K562 (cell line): ENCODE measurements at regions not wholly inside any gene's neighbourhood (a gene's known extent, or its start where the extent isn't known, plus 50 kb on each side); places are given as distances from the start of the nearest gene placed in this dataset.

Experiments
- ATAC-seq: fragments of 200-7000 bp; cut with Tn5 transposase; 3 replicates; pipeline ENCODE4 v1.9.1; 2020; ENCODE audit warnings: moderate library complexity
- BruUV-seq: library from RNA; stranded (reverse); fragments of 400-500 nt; replicated peaks from 2 replicates; lab custom pipeline; 2021; lab: Mats Ljungman, UMichigan
- CTCF ChIA-PET: fragments of 300-600 bp; formaldehyde crosslinking; extraction: SDS; loops from one replicate; lab custom pipeline; 2021; ENCODE audit warnings: low intra/inter-chr PET ratio; lab: Yijun Ruan, JAX
- POLR2A ChIA-PET: fragments of 300-600, 350-650 bp; sonication (Branson Sonifier 250); formaldehyde crosslinking; extraction: SDS; loops from one replicate; lab custom pipeline; 2021; ENCODE audit warnings: antibody characterized with exemption, inconsistent platforms; lab: Yijun Ruan, JAX
- DNase-seq, 4 experiments: peaks; one replicate each; pipeline versions ENCODE4 v3.0.0 to v3.0.0-alpha.2; 2011 to 2018; ENCODE audit warnings: low spot score in 3 of 4, mixed read lengths in 3 of 4; ENCODE audit errors: extremely low read depth in 1 of 4
- FAIRE-seq: peaks from 2 replicates; lab custom pipeline; 2011; peaks lifted over from hg19 to GRCh38; lab: Jason Lieb, UNC
- H2AFZ ChIP-seq: 2 replicates; pipeline ENCODE4 v1.6.0; 2011; ENCODE audit warnings: low read depth, low read length, control low read depth, inconsistent platforms
- H3K27ac ChIP-seq: fragments of 200-600 bp; 3 replicates; pipeline ENCODE4 v1.8.0; 2011; ENCODE audit warnings: low read depth, mild to moderate bottlenecking, control low read depth, inconsistent platforms, low read length, moderate library complexity, mixed read lengths; ENCODE audit errors: extremely low read depth
- H3K27me3 ChIP-seq, 2 experiments: fragments of 300-600 bp in 1 of 2; 2 replicates in 1 of 2; 3 replicates in 1 of 2; pipeline versions ENCODE4 v1.6.0 to v1.8.0; 2011; ENCODE audit warnings: inconsistent platforms in 2 of 2, low read length in 2 of 2, mild to moderate bottlenecking in 1 of 2, mixed read lengths in 1 of 2, moderate library complexity in 1 of 2; ENCODE audit not compliant: control insufficient read depth in 2 of 2, insufficient read depth in 2 of 2
- H3K36me3 ChIP-seq: fragments of 300-600 bp; 3 replicates; pipeline ENCODE4 v1.8.0; 2011; ENCODE audit warnings: mild to moderate bottlenecking, low read length, inconsistent platforms; ENCODE audit not compliant: control insufficient read depth, insufficient read depth
- H3K4me1 ChIP-seq, 2 experiments: fragments of 200-600 bp in 1 of 2; replicated peaks in 1 of 2; 2 replicates in 1 of 2; 3 replicates in 1 of 2; pipeline versions ENCODE4 v1.5.1 to v1.8.0; 2011; ENCODE audit warnings: inconsistent platforms in 2 of 2, low read length in 2 of 2, mild to moderate bottlenecking in 1 of 2, mixed read lengths in 1 of 2, moderate library complexity in 1 of 2; ENCODE audit not compliant: control insufficient read depth in 2 of 2, insufficient read depth in 2 of 2
- H3K4me2 ChIP-seq: 2 replicates; pipeline ENCODE4 v1.6.1; 2011; ENCODE audit warnings: low read length, control low read depth, inconsistent platforms, mixed read lengths; ENCODE audit not compliant: insufficient read depth
- H3K4me3 ChIP-seq: fragments of 200-600 bp; sonication (generic), shearing (Covaris generic); 2 replicates; pipeline ENCODE4 v1.5.1; 2016; ENCODE audit warnings: control low read depth, inconsistent platforms
- H3K79me2 ChIP-seq: fragments of 200-600 bp; 3 replicates; pipeline ENCODE4 v1.8.0; 2011; ENCODE audit warnings: low read length, inconsistent platforms; ENCODE audit not compliant: control insufficient read depth, insufficient read depth
- H3K9ac ChIP-seq, 2 experiments: 2 replicates each; pipeline versions ENCODE4 v1.6.0 to v1.6.1; 2011; ENCODE audit warnings: low read depth in 2 of 2, low read length in 2 of 2, control low read depth in 1 of 2, inconsistent platforms in 1 of 2, mild to moderate bottlenecking in 1 of 2, mixed read lengths in 1 of 2; ENCODE audit not compliant: insufficient read depth in 1 of 2
- H3K9me1 ChIP-seq: one replicate; pipeline ENCODE4 v1.6.0; 2011; ENCODE audit warnings: inconsistent platforms, mild to moderate bottlenecking, low read length, moderate library complexity; ENCODE audit not compliant: control insufficient read depth, insufficient read depth
- H3K9me3 ChIP-seq: replicated peaks from 2 replicates; pipeline ENCODE4 v1.5.1; 2011; ENCODE audit warnings: low read depth, low read length, inconsistent platforms; ENCODE audit not compliant: control insufficient read depth, insufficient read depth
- H4K20me1 ChIP-seq: replicated peaks from 2 replicates; pipeline ENCODE4 v1.6.1; 2011; ENCODE audit warnings: low read length, inconsistent platforms, mixed read lengths; ENCODE audit not compliant: control insufficient read depth, insufficient read depth
- CEBPB ChIP-seq: fragments of 450-650 bp; IDR thresholded peaks from 2 replicates; pipeline ENCODE4 v1.6.1; 2016; ENCODE audit warnings: missing genetic modification characterization, missing compliant biosample characterization
- CEBPG ChIP-seq, 3 experiments: fragments of 200-800 bp in 1 of 3; sonication (Bioruptor generic) in 1 of 3; sonication (generic) in 1 of 3; formaldehyde crosslinking in 1 of 3; IDR thresholded peaks in 2 of 3; conservative IDR thresholded peaks in 1 of 3; 2 replicates each; pipeline versions ENCODE4 v1.6.1 to v1.8.0; 2016 to 2022; ENCODE audit warnings: missing compliant biosample characterization in 2 of 3, missing genetic modification characterization in 2 of 3, mild to moderate bottlenecking in 1 of 3, missing genetic modification reagents in 1 of 3
- HMBOX1 ChIP-seq: sonication (generic); IDR thresholded peaks from 2 replicates; pipeline ENCODE4 v1.6.1; 2016
- NFIX ChIP-seq: fragments of 250-450 bp; sonication (Bioruptor Pico); IDR thresholded peaks from 2 replicates; pipeline ENCODE4 v1.4.0; 2020; ENCODE audit warnings: low read depth, mild to moderate bottlenecking, moderate library complexity
- SMAD1 ChIP-seq: fragments of 150-350 bp; IDR thresholded peaks from 2 replicates; pipeline ENCODE4 v1.6.1; 2014; ENCODE audit warnings: low read length, low read depth; ENCODE audit not compliant: partially characterized antibody
- WGBS: fragments of 100-300 bp; shearing (Covaris generic); methylation state at CpG from one replicate; pipeline ENCODE4 v1.1.6; 2016; ENCODE audit warnings: low coverage, mixed read lengths; ENCODE audit not compliant: insufficient coverage; ENCODE audit errors: missing lambda C conversion rate; 5-methylcytosine and 5-hydroxymethylcytosine counted together
- in situ Hi-C: fragments of 300-500 bp; cut with MboI; formaldehyde crosslinking; loops from 4 replicates; pipeline ENCODE4 v1.15.0; 2018; ENCODE audit warnings: inconsistent platforms, mixed read lengths
- intact Hi-C: fragments of 100-400 bp; cut with micrococcal nuclease; formaldehyde crosslinking; loops from 2 replicates; pipeline ENCODE4 v1.14.2; 2022

GRCh38 chr12:76255692-76256091, 92.5 kb downstream of the BBS10 start:
- no peaks in the 10 kb centered on the region for H3K9me1 ChIP-seq
- no peak overlapping the region for H2AFZ ChIP-seq
- in situ Hi-C loops (no loop called here), intact Hi-C loops (no loop called here)
- H3K4me3 ChIP-seq = no peak overlapping the region
- POLR2A ChIA-PET = interaction anchor here (0.6 kb wide), 1 partner anchor 56 kb away, joined by 3 read pairs; no protein-coding TSS in a partner anchor
- no peak for TF ChIP-seq SMAD1
- TF ChIP-seq HMBOX1 = no peak
- TF ChIP-seq CEBPG (CRISPR knock-in tag; IDR thresholded peaks at IDR 0.05) = no peak
- TF ChIP-seq CEBPG (tag; conservative IDR thresholded peaks at IDR 0.05 in 1 of 2, IDR thresholded peaks at IDR 0.05 in 1 of 2) = peak; percentile 38 to 48; a peak in 2 of 4 replicates
- TF ChIP-seq CEBPB = peak; percentile 61
- TF ChIP-seq NFIX (CRISPR knock-in tag) = no peak
- no peaks in the 10 kb centered on the region for H3K36me3 ChIP-seq
- no peak for ATAC-seq
- H3K79me2 ChIP-seq = no peaks in the 10 kb centered on the region
- no peak overlapping the region for H3K9ac ChIP-seq
- H3K27me3 ChIP-seq = peaks cover 0 to 2% of the 10 kb centered on the region in 2 experiments; a peak in 2 of 5 replicates
- no peaks in the 10 kb centered on the region for H4K20me1 ChIP-seq
- H3K4me1 ChIP-seq = no peaks in the 10 kb centered on the region
- no peak for FAIRE-seq
- WGBS = 0% methylated on average over 2 of the region's 2 CpGs
- no peak overlapping the region for H3K27ac ChIP-seq
- CTCF ChIA-PET = no interaction called here
- no TSS peak for BruUV-seq
- no peak for DNase-seq
- H3K9me3 ChIP-seq = no peaks in the 10 kb centered on the region
- no peak overlapping the region for H3K4me2 ChIP-seq
